Testis (tissue), 2 donors: ENCODE measurements at regions not wholly inside any gene's neighbourhood (a gene's known extent, or its start where the extent isn't known, plus 50 kb on each side); places are given as distances from the start of the nearest gene placed in this dataset.

Experiments
- CTCF ChIP-seq, 3 experiments: fragments of 450-650 bp in 2 of 3; fragments of 200-600 bp in 1 of 3; sonication (generic) in 1 of 3; IDR thresholded peaks; one replicate each; pipeline ENCODE4 v1.5.1; 2016 to 2019; ENCODE audit warnings: antibody characterized with exemption in 3 of 3, mild to moderate bottlenecking in 2 of 3, moderate library complexity in 1 of 3
- POLR2A ChIP-seq: fragments of 450-650 bp; IDR thresholded peaks from one replicate; pipeline ENCODE4 v1.6.1; 2017; ENCODE audit warnings: antibody characterized with exemption, mild to moderate bottlenecking, moderate library complexity

- TF ChIP-seq POLR2A (no peak), CTCF (IDR thresholded peaks at IDR 0.05) (no peak)
These were observed 249.0 kb upstream of the OPRM1 start for GRCh38 chr6:153790048-153790447.
